Suprapubic skin (tissue), 4 donors: ENCODE measurements at regions not wholly inside any gene's neighbourhood (a gene's known extent, or its start where the extent isn't known, plus 50 kb on each side); places are given as distances from the start of the nearest gene placed in this dataset.
"Not testable (repeated sequence)": the region's sequence is repeated elsewhere in the genome, so short reads cannot be mapped to it uniquely, and the experiment has no call there.

Experiments
- DNase-seq, 2 donors: peaks; one replicate each; pipeline ENCODE4 v3.0.0-alpha.2; 2019; ENCODE audit warnings: low spot score in 2 of 2
- H3K27ac ChIP-seq: fragments of 200-600 bp; sonication (generic); one replicate; pipeline ENCODE4 v1.5.1; 2019
- H3K27me3 ChIP-seq: fragments of 200-600 bp; sonication (generic); one replicate; pipeline ENCODE4 v1.5.1; 2019
- H3K36me3 ChIP-seq: fragments of 200-600 bp; sonication (generic); one replicate; pipeline ENCODE4 v1.5.1; 2019
- H3K4me1 ChIP-seq: fragments of 200-600 bp; sonication (generic); one replicate; pipeline ENCODE4 v1.5.1; 2019
- H3K4me3 ChIP-seq: fragments of 200-600 bp; sonication (generic); one replicate; pipeline ENCODE4 v1.5.1; 2019; ENCODE audit warnings: mild to moderate bottlenecking
- H3K9me3 ChIP-seq: fragments of 200-600 bp; sonication (generic); one replicate; pipeline ENCODE4 v1.5.1; 2019
- EP300 ChIP-seq: sonication (generic); formaldehyde crosslinking; IDR thresholded peaks from one replicate; pipeline ENCODE4 v1.6.1; 2017; ENCODE audit warnings: antibody characterized with exemption
- POLR2A ChIP-seq, 2 donors: fragments of 450-650 bp; IDR thresholded peaks; one replicate each; pipeline ENCODE4 v1.6.1; 2017; ENCODE audit warnings: antibody characterized with exemption in 2 of 2, mild to moderate bottlenecking in 2 of 2, moderate library complexity in 2 of 2
- POLR2AphosphoS5 ChIP-seq, 3 donors: sonication (generic); formaldehyde crosslinking; IDR thresholded peaks; one replicate each; pipeline ENCODE4 v1.6.1; 2017; ENCODE audit warnings: antibody characterized with exemption in 3 of 3
- WGBS: methylation state at CpG from one replicate; pipeline ENCODE4 v1.1.5; 2018; 5-methylcytosine and 5-hydroxymethylcytosine counted together
- TF ChIP-seq, protein P1 (sequence below), 2 donors: fragments of 200-600 bp in 1 of 2; fragments of 450-650 bp in 1 of 2; sonication (generic) in 1 of 2; IDR thresholded peaks; one replicate each; pipeline ENCODE4 v1.5.1; 2016 to 2019; ENCODE audit warnings: antibody characterized with exemption in 2 of 2, mild to moderate bottlenecking in 1 of 2, moderate library complexity in 1 of 2

DNA sequence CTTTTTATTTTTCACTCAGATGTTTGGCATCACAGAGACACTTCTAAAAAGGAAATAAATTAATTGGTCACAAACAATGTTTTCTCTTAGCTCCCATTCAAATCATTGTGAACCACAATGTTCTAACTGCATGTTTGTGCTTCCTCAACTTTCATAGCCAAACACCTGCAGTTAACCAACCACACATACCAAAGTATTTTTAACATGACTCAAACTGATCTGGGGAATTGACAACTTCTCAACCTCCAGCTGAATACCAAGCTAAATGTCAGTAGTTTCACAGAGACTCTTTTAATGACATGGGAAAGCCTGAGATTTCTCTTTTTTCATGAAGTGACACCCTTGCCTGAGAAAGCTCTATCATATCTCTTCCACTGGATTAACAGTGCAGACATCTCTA lies 217.9 kb upstream of the MME start:
- Histone ChIP-seq H3K9me3 (no peaks in the 10 kb centered on the region), H3K27me3 (no peaks in the 10 kb centered on the region), H3K4me3 (no peak overlapping the region), H3K36me3 (no peaks in the 10 kb centered on the region), H3K27ac (no peak overlapping the region), H3K4me1 (no peaks in the 10 kb centered on the region)
- TF ChIP-seq POLR2AphosphoS5 (IDR thresholded peaks at IDR 0.05) (no peak), EP300 (no peak), POLR2A (IDR thresholded peaks at IDR 0.05) (no peak)
- TF ChIP-seq, protein P1, sequence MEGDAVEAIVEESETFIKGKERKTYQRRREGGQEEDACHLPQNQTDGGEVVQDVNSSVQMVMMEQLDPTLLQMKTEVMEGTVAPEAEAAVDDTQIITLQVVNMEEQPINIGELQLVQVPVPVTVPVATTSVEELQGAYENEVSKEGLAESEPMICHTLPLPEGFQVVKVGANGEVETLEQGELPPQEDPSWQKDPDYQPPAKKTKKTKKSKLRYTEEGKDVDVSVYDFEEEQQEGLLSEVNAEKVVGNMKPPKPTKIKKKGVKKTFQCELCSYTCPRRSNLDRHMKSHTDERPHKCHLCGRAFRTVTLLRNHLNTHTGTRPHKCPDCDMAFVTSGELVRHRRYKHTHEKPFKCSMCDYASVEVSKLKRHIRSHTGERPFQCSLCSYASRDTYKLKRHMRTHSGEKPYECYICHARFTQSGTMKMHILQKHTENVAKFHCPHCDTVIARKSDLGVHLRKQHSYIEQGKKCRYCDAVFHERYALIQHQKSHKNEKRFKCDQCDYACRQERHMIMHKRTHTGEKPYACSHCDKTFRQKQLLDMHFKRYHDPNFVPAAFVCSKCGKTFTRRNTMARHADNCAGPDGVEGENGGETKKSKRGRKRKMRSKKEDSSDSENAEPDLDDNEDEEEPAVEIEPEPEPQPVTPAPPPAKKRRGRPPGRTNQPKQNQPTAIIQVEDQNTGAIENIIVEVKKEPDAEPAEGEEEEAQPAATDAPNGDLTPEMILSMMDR (IDR thresholded peaks at IDR 0.05): no peak
- DNase-seq: no peak

DNA sequence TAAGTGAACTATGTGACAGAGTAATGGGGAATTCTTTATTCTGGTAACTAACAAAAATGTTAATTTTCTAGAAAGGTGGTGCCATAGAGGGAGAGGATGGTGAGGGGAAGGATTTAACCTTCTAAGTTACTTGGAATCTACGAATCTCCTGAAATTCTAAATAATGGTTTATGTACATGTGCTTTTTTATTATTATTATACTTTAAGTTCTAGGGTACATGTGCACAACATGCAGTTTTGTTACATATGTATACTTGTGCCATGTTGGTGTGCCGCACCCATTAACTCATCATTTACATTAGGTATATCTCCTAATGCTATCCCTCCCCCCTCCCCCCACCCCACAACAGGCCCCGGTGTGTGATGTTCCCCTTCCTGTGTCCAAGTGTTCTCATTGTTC lies 227.1 kb upstream of the MME start:
- not testable (repeated sequence) for H3K36me3 ChIP-seq, H3K4me1 ChIP-seq, H3K9me3 ChIP-seq, DNase-seq, H3K27ac ChIP-seq, H3K27me3 ChIP-seq, H3K4me3 ChIP-seq
- 90% methylated on average over 3 of the region's 3 CpGs for WGBS

DNA sequence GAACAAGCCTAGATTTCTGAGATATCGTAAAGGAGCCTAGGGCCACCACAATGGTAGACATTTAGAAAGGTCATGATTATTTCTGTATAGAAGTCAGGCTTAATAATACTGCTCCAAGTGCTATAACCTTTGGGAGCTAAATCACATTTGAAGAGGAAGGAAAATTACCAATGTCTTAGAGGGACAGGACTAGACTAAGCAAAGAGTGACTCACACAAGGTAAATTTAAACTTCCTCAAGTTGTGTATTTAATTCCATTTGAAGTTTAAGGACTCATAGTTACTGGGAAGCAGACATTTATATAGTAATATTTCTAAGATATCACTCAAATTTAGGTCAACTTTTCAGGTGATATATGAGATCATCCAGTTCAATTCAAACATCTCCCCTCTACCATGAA lies 227.6 kb upstream of the MME start:
- Histone ChIP-seq H3K4me1 (no peaks in the 10 kb centered on the region), H3K27me3 (no peaks in the 10 kb centered on the region), H3K9me3 (no peaks in the 10 kb centered on the region), H3K27ac (no peak overlapping the region), H3K36me3 (no peaks in the 10 kb centered on the region), H3K4me3 (no peak overlapping the region)
- no peak for DNase-seq
- TF ChIP-seq POLR2AphosphoS5 (IDR thresholded peaks at IDR 0.05) (no peak), POLR2A (IDR thresholded peaks at IDR 0.05) (no peak), EP300 (no peak)
- 94% methylated on average over 1 of the region's 1 CpG for WGBS

GRCh38 chr3:154851644-154852043 lies 228.5 kb upstream of the MME start:
- H3K27ac ChIP-seq: no peak overlapping the region
- no peak overlapping the region for H3K4me3 ChIP-seq
- H3K9me3 ChIP-seq: no peaks in the 10 kb centered on the region
- no peaks in the 10 kb centered on the region for H3K27me3 ChIP-seq
- TF ChIP-seq, protein P1 (IDR thresholded peaks at IDR 0.05): no peak
- TF ChIP-seq POLR2AphosphoS5 (IDR thresholded peaks at IDR 0.05) (no peak), EP300 (no peak)
- no peaks in the 10 kb centered on the region for H3K36me3 ChIP-seq
- no peaks in the 10 kb centered on the region for H3K4me1 ChIP-seq
- no peak for DNase-seq

- DNase-seq: no peak
- H3K4me1 ChIP-seq: no peaks in the 10 kb centered on the region
- H3K4me3 ChIP-seq: no peak overlapping the region
- no peaks in the 10 kb centered on the region for H3K36me3 ChIP-seq
- H3K9me3 ChIP-seq: no peaks in the 10 kb centered on the region
- no peak overlapping the region for H3K27ac ChIP-seq
- WGBS: 94% methylated on average over 2 of the region's 2 CpGs
- TF ChIP-seq, protein P1 (IDR thresholded peaks at IDR 0.05): no peak
- TF ChIP-seq POLR2AphosphoS5 (IDR thresholded peaks at IDR 0.05) (no peak), POLR2A (IDR thresholded peaks at IDR 0.05) (no peak), EP300 (no peak)
- H3K27me3 ChIP-seq: no peaks in the 10 kb centered on the region
Measured at GRCh38 chr3:154850921-154851320, 229.2 kb upstream of the MME start.

DNA sequence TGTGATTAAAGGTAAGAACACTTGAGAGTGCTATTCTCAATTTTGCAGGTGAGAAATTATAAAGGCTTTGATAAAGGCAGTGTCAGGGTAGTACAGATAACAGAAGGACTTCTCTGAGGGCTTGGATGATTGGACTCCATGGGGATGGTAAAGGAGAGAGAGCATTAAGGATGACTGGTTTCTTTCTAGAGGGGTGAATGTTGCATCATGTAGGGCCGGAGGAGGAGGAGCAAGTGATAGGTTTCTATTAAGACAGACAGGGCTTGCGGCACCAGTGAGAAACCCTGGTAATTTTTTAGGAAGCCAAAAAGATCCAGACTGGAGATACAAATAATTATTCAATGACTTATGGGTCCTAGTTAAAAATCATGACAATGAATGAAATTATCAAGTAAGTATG lies 230.7 kb upstream of the MME start:
- no peaks in the 10 kb centered on the region for H3K4me1 ChIP-seq
- DNase-seq: no peak
- no peaks in the 10 kb centered on the region for H3K9me3 ChIP-seq
- no peak overlapping the region for H3K27ac ChIP-seq
- H3K27me3 ChIP-seq: no peaks in the 10 kb centered on the region
- no peak for TF ChIP-seq EP300
- TF ChIP-seq, protein P1 (IDR thresholded peaks at IDR 0.05): no peak
- no peaks in the 10 kb centered on the region for H3K36me3 ChIP-seq
- 84% methylated on average over 2 of the region's 2 CpGs for WGBS
- no peak overlapping the region for H3K4me3 ChIP-seq
